ENCODE measurements at regions not wholly inside any gene's neighbourhood (a gene's known extent, or its start where the extent isn't known, plus 50 kb on each side); places are given as distances from the start of the nearest gene placed in this dataset.

- no CpG with 5 or more reads among the region's 7 CpGs for WGBS, 2 donors (ENCODE audit: extremely low coverage in 2 of 2, insufficient read length in 2 of 2, insufficient replicate concordance in 1 of 2)
- Histone ChIP-seq H3K27me3 (ENCODE audit: control insufficient read depth in 3 of 3, insufficient read depth in 3 of 3, low read depth in 1 of 3, low read length in 3 of 3) (no peaks in the 10 kb centered on the region), H3K4me3 (ENCODE audit: low read length in 2 of 2) (no peak overlapping the region)
Measured at GRCh38 chr18:77339623-77340022, 90.0 kb downstream of the GALR1 start.

GRCh38 chr18:77340815-77341214 lies 91.2 kb downstream of the GALR1 start:
- no peak overlapping the region for H3K23ac ChIP-seq (ENCODE audit: low read depth, low read length, poor library complexity)
- H2AK5ac ChIP-seq (ENCODE audit: low read depth, low read length), result no peak overlapping the region
- no peak overlapping the region for H3K4ac ChIP-seq (ENCODE audit: low read length)
- DNase-seq (ENCODE audit: low spot score), result no peak
- no peak overlapping the region for H3K27ac ChIP-seq (replicated peaks; ENCODE audit: low read length)
- H2BK12ac ChIP-seq (ENCODE audit: low read length), result no peak overlapping the region
- no peak overlapping the region for H2AFZ ChIP-seq (ENCODE audit: low read length)
- H4K8ac ChIP-seq (ENCODE audit: low read depth, low read length), result no peak overlapping the region
- H3K18ac ChIP-seq (ENCODE audit: low read length), result no peak overlapping the region
- peaks cover 5% of the 10 kb centered on the region for H3K79me1 ChIP-seq (ENCODE audit: low read depth, low read length)
- H4K91ac ChIP-seq (ENCODE audit: low read depth, low read length, poor library complexity), result no peak overlapping the region
- no peaks in the 10 kb centered on the region for H3K27me3 ChIP-seq (ENCODE audit: control insufficient read depth in 3 of 3, insufficient read depth in 3 of 3, low read depth in 1 of 3, low read length in 3 of 3)
- no peaks in the 10 kb centered on the region for H3K9me3 ChIP-seq (replicated peaks in 1 of 2; ENCODE audit: control insufficient read depth in 2 of 2, insufficient read depth in 1 of 2, low read depth in 1 of 2, low read length in 2 of 2)
- no CpG with 5 or more reads among the region's 7 CpGs for WGBS, 2 donors (ENCODE audit: extremely low coverage in 2 of 2, insufficient read length in 2 of 2, insufficient replicate concordance in 1 of 2)
- H3K36me3 ChIP-seq (replicated peaks in 1 of 2; ENCODE audit: control insufficient read depth in 2 of 2, insufficient read depth in 2 of 2, low read length in 2 of 2), result no peaks in the 10 kb centered on the region
- no peak overlapping the region for H2BK5ac ChIP-seq (ENCODE audit: low read length)
- no peak overlapping the region for H3K4me3 ChIP-seq (ENCODE audit: low read length in 2 of 2)
- H3K9ac ChIP-seq (ENCODE audit: low read depth, low read length, poor library complexity), result peak overlapping the region; percentile 13
- H2BK15ac ChIP-seq (ENCODE audit: low read length), result no peak overlapping the region
- H3K4me2 ChIP-seq (ENCODE audit: insufficient read depth, low read length, poor library complexity, severe bottlenecking), result no peak overlapping the region
- H3K4me1 ChIP-seq (ENCODE audit: control insufficient read depth in 2 of 2, insufficient read depth in 1 of 2, low read depth in 1 of 2, low read length in 2 of 2), result no peaks in the 10 kb centered on the region
- no peak overlapping the region for H3K14ac ChIP-seq (ENCODE audit: low read length)
- H2BK120ac ChIP-seq (ENCODE audit: low read depth, low read length), result no peak overlapping the region

More at GRCh38 chr18:77339623-77340022, 90.0 kb downstream of the GALR1 start:
- Histone ChIP-seq H2AFZ (ENCODE audit: low read length) (no peak overlapping the region), H3K4ac (ENCODE audit: low read length) (no peak overlapping the region), H3K9me3 (replicated peaks in 1 of 2; ENCODE audit: control insufficient read depth in 2 of 2, insufficient read depth in 1 of 2, low read depth in 1 of 2, low read length in 2 of 2) (no peaks in the 10 kb centered on the region), H3K18ac (ENCODE audit: low read length) (no peak overlapping the region), H2BK12ac (ENCODE audit: low read length) (no peak overlapping the region), H3K79me1 (ENCODE audit: low read depth, low read length) (peaks cover 5% of the 10 kb centered on the region), H4K8ac (ENCODE audit: low read depth, low read length) (no peak overlapping the region), H3K23ac (ENCODE audit: low read depth, low read length, poor library complexity) (no peak overlapping the region), H3K4me1 (ENCODE audit: control insufficient read depth in 2 of 2, insufficient read depth in 1 of 2, low read depth in 1 of 2, low read length in 2 of 2) (no peaks in the 10 kb centered on the region), H3K4me2 (ENCODE audit: insufficient read depth, low read length, poor library complexity, severe bottlenecking) (no peak overlapping the region), H2BK120ac (ENCODE audit: low read depth, low read length) (no peak overlapping the region), H3K14ac (ENCODE audit: low read length) (no peak overlapping the region), H2BK15ac (ENCODE audit: low read length) (no peak overlapping the region), H3K9ac (ENCODE audit: low read depth, low read length, poor library complexity) (no peak overlapping the region), H2AK5ac (ENCODE audit: low read depth, low read length) (no peak overlapping the region), H3K27ac (replicated peaks; ENCODE audit: low read length) (no peak overlapping the region), H3K36me3 (replicated peaks in 1 of 2; ENCODE audit: control insufficient read depth in 2 of 2, insufficient read depth in 2 of 2, low read length in 2 of 2) (no peaks in the 10 kb centered on the region), H4K91ac (ENCODE audit: low read depth, low read length, poor library complexity) (no peak overlapping the region), H2BK5ac (ENCODE audit: low read length) (no peak overlapping the region)
- no peak for DNase-seq (ENCODE audit: low spot score)

GRCh38 chr18:77341527-77342325 lies 92.1 kb downstream of the GALR1 start:
- Histone ChIP-seq H3K4me2 (ENCODE audit: insufficient read depth, low read length, poor library complexity, severe bottlenecking) (no peak overlapping the region), H3K18ac (ENCODE audit: low read length) (no peak overlapping the region), H2BK12ac (ENCODE audit: low read length) (no peak overlapping the region), H3K23ac (ENCODE audit: low read depth, low read length, poor library complexity) (no peak overlapping the region), H2AK5ac (ENCODE audit: low read depth, low read length) (no peak overlapping the region), H3K9ac (ENCODE audit: low read depth, low read length, poor library complexity) (no peak overlapping the region), H2BK120ac (ENCODE audit: low read depth, low read length) (no peak overlapping the region), H3K4ac (ENCODE audit: low read length) (no peak overlapping the region), H3K27ac (replicated peaks; ENCODE audit: low read length) (no peak overlapping the region), H2BK5ac (ENCODE audit: low read length) (no peak overlapping the region), H3K27me3 (ENCODE audit: control insufficient read depth in 3 of 3, insufficient read depth in 3 of 3, low read depth in 1 of 3, low read length in 3 of 3) (no peaks in the 10 kb centered on the region), H2AFZ (ENCODE audit: low read length) (no peak overlapping the region), H4K91ac (ENCODE audit: low read depth, low read length, poor library complexity) (no peak overlapping the region), H3K36me3 (replicated peaks in 1 of 2; ENCODE audit: control insufficient read depth in 2 of 2, insufficient read depth in 2 of 2, low read length in 2 of 2) (no peaks in the 10 kb centered on the region), H3K79me1 (ENCODE audit: low read depth, low read length) (peaks cover 5% of the 10 kb centered on the region), H3K4me3 (ENCODE audit: low read length in 2 of 2) (no peak overlapping the region), H3K4me1 (ENCODE audit: control insufficient read depth in 2 of 2, insufficient read depth in 1 of 2, low read depth in 1 of 2, low read length in 2 of 2) (no peaks in the 10 kb centered on the region), H3K9me3 (replicated peaks in 1 of 2; ENCODE audit: control insufficient read depth in 2 of 2, insufficient read depth in 1 of 2, low read depth in 1 of 2, low read length in 2 of 2) (no peaks in the 10 kb centered on the region), H2BK15ac (ENCODE audit: low read length) (no peak overlapping the region), H4K8ac (ENCODE audit: low read depth, low read length) (no peak overlapping the region), H3K14ac (ENCODE audit: low read length) (no peak overlapping the region)
- no peak for DNase-seq (ENCODE audit: low spot score)
- no CpG with 5 or more reads among the region's 17 CpGs for WGBS, 2 donors (ENCODE audit: extremely low coverage in 2 of 2, insufficient read length in 2 of 2, insufficient replicate concordance in 1 of 2)

- no peaks in the 10 kb centered on the region for H3K36me3 ChIP-seq (replicated peaks in 1 of 2; ENCODE audit: control insufficient read depth in 2 of 2, insufficient read depth in 2 of 2, low read length in 2 of 2)
- no peak for DNase-seq (ENCODE audit: low spot score)
- no peak overlapping the region for H2AFZ ChIP-seq (ENCODE audit: low read length)
- no CpG with 5 or more reads among the region's 10 CpGs for WGBS, 2 donors (ENCODE audit: extremely low coverage in 2 of 2, insufficient read length in 2 of 2, insufficient replicate concordance in 1 of 2)
- H3K4me1 ChIP-seq (ENCODE audit: control insufficient read depth in 2 of 2, insufficient read depth in 1 of 2, low read depth in 1 of 2, low read length in 2 of 2), result no peaks in the 10 kb centered on the region
- peak overlapping the region in 1 of 2 donors; percentile 62 for H3K4me3 ChIP-seq (ENCODE audit: low read length in 2 of 2)
- H2BK5ac ChIP-seq (ENCODE audit: low read length), result no peak overlapping the region
- no peak overlapping the region for H2BK12ac ChIP-seq (ENCODE audit: low read length)
- H4K8ac ChIP-seq (ENCODE audit: low read depth, low read length), result no peak overlapping the region
- H2BK120ac ChIP-seq (ENCODE audit: low read depth, low read length), result no peak overlapping the region
- no peak overlapping the region for H3K9ac ChIP-seq (ENCODE audit: low read depth, low read length, poor library complexity)
- peak overlapping the region; percentile 17 for H3K14ac ChIP-seq (ENCODE audit: low read length)
- H3K9me3 ChIP-seq (replicated peaks in 1 of 2; ENCODE audit: control insufficient read depth in 2 of 2, insufficient read depth in 1 of 2, low read depth in 1 of 2, low read length in 2 of 2), result no peaks in the 10 kb centered on the region
- H4K91ac ChIP-seq (ENCODE audit: low read depth, low read length, poor library complexity), result no peak overlapping the region
- no peak overlapping the region for H3K23ac ChIP-seq (ENCODE audit: low read depth, low read length, poor library complexity)
- H3K18ac ChIP-seq (ENCODE audit: low read length), result peak overlapping the region; percentile 48
- H3K27ac ChIP-seq (replicated peaks; ENCODE audit: low read length), result no peak overlapping the region
- H3K4ac ChIP-seq (ENCODE audit: low read length), result no peak overlapping the region
- H2AK5ac ChIP-seq (ENCODE audit: low read depth, low read length), result peak overlapping the region; percentile 25
- peak overlapping the region; percentile 18 for H3K4me2 ChIP-seq (ENCODE audit: insufficient read depth, low read length, poor library complexity, severe bottlenecking)
- no peaks in the 10 kb centered on the region for H3K27me3 ChIP-seq (ENCODE audit: control insufficient read depth in 3 of 3, insufficient read depth in 3 of 3, low read depth in 1 of 3, low read length in 3 of 3)
- peaks cover 5% of the 10 kb centered on the region for H3K79me1 ChIP-seq (ENCODE audit: low read depth, low read length)
- no peak overlapping the region for H2BK15ac ChIP-seq (ENCODE audit: low read length)
Measured at GRCh38 chr18:77342736-77343135, 93.1 kb downstream of the GALR1 start.

All from neuronal stem cell (in vitro differentiated cells).